ENCODE measurements at regions not wholly inside any gene's neighbourhood (a gene's known extent, or its start where the extent isn't known, plus 50 kb on each side); places are given as distances from the start of the nearest gene placed in this dataset.
"Not testable (repeated sequence)": the region's sequence is repeated elsewhere in the genome, so short reads cannot be mapped to it uniquely, and the experiment has no call there.

DNA sequence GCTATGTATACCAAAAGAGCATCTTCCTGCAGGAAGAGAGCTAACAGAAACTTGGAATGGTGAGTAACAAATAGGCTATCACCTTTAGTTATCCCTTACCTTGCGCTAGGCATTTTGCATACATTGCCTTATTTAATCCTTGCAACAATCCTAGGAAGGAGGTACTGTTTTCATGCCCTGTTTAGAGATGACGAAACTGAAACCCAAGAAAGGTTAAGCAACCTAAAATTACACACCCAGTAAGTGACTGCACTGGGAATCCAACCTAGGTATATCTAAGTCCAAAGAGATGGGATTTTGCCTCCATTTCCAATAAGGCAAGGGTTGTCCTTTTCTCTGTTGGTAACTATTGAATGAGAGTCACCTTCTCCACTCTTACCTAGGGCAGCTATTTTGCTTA is 144.5 kb downstream of the TM2D1 start:
- no peak for DNase-seq (ENCODE audit: low read depth in 3 of 3, low spot score in 1 of 3)

DNA sequence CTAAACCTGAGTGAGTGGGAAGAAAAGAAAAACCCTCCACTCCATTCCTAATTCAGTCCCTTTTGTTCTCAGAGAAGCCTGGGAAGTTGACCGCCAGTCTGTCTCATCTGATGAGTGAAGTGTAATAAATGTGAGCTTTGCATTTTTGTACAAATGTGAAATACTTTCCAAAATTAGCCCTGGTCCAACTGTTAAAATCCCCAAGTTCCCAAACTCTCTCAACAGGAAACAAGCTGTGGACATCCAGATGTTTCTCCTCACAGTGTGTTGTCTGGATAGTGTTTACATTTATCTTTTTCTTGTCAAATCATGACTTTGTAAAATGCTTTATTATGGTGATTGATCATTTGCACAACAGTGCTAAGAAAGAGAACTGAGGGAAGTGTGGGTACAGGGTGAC is 145.1 kb downstream of the TM2D1 start:
- DNase-seq (ENCODE audit: low read depth in 3 of 3, low spot score in 1 of 3), result no peak

DNA sequence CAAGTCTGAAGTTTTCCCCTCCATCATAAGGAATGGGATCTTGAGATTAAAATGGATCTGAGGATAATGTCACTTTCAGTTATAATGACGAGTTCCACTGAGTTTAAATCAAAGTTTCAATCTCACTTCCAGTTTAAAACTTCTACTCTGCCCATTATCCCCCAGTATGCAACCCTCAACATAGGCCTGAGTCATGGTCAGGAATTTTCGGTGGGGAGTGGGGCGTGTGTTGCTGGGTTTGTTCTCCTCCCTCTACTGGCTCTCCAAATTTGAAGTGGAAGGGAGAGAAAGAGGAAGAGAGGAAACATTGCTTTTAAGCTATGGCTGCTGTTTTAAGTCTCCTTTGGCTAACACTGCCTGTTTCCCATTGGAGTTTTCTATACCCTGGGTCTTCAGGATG is 152.9 kb downstream of the TM2D1 start:
- DNase-seq (ENCODE audit: low read depth in 3 of 3, low spot score in 1 of 3), result no peak

DNA sequence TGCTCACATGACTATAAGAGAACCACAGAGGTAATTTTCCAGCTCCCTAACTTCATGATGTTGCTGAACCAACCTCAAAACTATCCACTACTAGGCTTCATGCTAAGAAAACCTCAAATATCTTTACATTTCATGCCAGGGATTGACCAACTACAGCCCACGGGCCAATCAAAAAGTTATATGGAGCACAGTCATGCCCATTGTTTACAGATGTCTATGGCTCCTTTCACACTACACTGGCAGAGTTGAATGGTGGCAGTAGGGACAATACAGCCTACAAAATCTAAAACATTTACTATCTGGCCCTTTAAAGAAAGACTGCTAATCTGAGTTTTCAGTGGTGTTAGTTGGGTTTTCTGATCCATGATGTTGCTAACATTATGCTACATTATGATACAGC is 154.8 kb downstream of the TM2D1 start:
- no peak for DNase-seq (ENCODE audit: low read depth in 3 of 3, low spot score in 1 of 3)

DNA sequence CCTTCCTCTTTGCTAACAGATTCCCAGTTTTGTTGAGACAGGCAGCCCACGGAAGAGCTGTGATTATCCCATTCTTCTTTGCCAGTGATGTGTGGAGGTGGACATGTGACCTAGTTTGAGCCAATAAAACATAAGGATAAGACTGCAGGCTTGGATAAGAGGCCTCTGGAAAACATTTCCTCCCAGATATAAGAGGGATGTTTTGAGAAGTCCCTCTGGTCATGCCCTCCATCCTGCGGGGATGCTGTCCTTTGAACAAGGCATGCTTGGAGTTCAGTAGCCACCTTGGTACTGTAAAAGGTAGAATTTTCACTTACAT is 155.7 kb downstream of the TM2D1 start:
- no peak for DNase-seq (ENCODE audit: low read depth in 3 of 3, low spot score in 1 of 3)

DNA sequence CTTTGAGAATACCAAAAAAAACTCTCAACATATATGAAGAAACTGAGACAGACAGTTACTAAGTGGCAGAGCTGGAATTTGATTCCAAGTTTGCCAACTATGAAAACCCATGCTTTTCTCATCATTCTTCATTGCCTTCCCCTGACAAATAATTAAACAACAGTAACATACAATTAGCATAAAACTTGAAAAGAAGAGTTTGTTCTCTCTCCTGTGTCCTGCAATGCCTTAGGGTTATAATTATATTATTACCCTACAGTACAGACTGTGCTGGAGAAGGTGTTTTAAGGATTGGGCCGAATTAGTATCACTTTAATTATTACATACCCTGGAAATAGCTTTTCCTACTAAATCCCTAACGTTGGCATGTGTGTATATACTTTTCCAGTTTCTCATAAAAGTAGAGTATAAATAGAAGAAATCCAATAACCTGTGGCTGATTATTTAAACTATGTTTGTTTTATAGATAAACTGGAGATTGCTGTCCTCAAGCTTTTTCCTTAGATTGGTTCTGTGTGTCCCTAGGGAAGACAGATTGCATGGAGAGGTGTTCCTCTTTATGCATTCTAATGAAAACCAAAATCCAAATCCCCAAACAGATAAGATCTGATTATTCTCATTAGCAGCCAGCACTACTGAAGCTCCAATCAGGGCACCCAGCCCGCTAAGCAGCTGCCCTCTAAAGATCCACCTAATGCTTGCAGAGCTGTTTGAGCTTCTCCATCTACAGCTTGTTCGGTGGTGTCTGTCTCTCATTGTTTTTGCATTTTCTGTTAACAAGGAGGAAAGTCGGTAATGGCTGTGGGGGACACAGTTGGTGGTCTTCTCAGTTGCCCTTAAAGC is 156.3 kb downstream of the TM2D1 start:
- no peak for DNase-seq (ENCODE audit: low read depth in 3 of 3, low spot score in 1 of 3)

DNA sequence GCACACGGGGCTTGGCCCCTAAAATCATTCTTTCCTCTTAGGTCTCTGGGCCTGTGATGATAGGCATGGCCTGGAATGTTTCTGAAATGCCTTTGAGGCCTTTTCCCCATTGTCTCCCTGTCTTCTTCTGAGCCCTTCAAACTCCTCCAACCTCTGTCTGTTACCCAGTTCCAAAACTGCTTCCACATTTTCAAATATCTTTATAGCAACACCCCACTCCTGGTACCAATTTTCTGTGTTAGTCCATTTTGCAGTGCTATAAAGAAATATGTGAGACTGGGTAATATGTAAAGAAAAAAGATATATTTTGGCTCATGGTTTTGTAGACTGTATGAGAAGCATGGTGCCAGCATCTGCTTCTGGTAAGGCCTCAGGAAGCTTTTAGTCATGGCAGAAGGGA is 158.8 kb downstream of the TM2D1 start:
- DNase-seq (ENCODE audit: low read depth in 3 of 3, low spot score in 1 of 3), result no peak

DNA sequence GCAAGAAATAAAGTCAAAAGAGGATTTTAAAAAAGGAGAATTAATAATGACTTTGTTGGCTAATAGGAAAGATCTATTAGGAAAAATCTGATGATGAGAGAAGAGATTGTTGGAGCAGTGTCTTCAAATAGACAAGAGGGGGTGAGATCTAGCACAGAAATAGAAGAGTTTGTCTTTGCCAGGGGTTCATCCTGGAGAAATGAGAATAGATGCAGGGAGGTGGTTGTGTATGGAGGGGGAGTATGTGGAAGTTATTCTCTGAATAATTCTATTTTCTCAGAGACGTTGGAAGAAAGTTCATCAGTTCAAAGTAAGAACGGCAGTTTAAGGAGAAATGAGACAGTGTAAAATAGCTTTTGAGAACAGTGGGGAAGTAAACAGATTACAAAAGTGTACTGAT is 161.3 kb downstream of the TM2D1 start:
- no peak for DNase-seq (ENCODE audit: low read depth in 3 of 3, low spot score in 1 of 3)

DNA sequence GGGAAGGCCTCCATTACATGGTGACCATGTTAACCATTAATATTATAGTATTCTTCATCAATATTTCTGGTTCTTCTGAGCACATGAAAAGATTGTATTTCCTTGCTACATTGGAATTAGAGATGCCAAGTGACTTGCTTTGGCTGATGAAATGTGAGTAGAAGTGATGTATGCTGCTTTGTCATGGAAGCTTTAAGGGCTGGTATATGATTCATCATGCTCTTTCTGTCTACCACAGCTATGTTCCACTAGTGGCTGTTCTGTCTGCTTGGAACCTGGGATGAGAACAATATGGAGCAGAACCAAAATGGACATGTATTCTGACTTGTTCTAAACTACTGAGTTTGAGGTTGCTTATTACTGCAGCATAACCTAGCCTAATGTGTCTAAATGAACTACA is 163.3 kb downstream of the TM2D1 start:
- no peak for DNase-seq (ENCODE audit: low read depth in 3 of 3, low spot score in 1 of 3)

DNA sequence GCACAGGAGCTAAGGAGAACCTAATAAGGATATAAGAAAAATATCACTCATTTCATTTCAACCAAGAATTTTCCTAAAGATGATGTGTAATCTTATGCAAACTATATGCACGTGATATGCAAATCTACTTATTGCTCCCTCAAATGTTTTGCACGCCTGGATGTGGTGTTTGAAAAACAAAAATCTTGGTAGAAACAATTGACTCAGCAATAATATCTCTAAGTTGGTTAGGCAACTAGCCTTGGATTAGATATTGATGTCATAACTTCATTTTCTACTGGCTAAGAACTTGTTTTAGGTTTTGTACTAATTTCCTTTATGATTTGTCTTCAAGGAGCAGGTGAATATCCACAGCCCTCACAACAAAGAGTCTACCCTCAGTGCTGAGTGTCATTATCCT is 164.6 kb downstream of the TM2D1 start:
- no peak for DNase-seq (ENCODE audit: low read depth in 3 of 3, low spot score in 1 of 3)

DNA sequence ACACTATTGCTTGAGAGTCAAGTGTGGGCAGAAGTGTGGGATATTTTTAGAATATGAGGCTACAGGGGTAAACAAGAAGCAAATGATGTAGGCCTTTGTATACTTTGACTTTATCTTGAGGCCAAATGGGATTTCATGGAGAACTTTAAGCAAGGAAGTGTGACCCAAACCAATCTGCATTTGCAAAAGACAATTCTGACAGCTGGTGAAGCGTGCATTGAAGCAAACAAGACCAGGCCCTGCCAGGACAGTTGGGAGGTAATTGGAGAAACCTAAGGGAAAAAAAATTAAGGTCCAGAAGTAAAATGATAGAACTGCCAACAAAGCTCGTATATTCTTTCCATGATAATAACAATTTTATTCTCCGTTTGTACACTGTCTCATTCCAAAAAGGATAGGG is 168.3 kb downstream of the TM2D1 start:
- DNase-seq (ENCODE audit: low read depth in 3 of 3, low spot score in 1 of 3), result no peak

DNA sequence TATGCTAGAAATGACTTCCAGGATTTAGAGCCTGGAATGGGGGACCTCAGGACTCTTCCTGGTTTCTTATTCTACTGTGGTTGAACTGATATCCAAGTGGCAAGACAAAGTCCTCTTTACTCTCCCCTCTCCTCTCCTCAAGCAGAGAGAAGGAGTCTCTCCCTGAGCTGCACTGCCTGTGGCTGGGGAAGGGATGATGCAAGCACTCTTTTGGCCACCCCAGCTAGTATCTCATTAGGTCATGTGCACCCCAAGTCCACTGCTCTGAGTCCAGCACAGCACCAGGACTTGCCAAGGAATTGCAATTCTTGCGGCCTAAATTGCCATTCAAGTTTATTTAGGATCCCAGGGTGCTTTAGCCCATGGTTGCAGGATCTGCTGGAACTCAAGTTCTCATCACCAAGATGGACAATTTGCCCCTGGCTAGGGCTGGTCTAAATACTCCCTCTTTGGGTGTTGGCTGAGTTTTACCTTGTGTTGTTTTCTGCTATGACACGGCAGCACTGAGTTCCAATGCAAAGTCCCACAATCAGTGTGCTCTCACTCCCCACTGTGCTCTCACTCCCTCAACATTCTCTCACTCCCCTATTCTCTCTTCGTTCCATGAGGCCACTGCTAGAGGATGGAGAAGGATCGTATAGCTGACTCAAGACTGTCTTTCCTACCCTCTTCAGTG is 172.2 kb downstream of the TM2D1 start:
- no peak for DNase-seq (ENCODE audit: low read depth in 3 of 3, low spot score in 1 of 3)

DNA sequence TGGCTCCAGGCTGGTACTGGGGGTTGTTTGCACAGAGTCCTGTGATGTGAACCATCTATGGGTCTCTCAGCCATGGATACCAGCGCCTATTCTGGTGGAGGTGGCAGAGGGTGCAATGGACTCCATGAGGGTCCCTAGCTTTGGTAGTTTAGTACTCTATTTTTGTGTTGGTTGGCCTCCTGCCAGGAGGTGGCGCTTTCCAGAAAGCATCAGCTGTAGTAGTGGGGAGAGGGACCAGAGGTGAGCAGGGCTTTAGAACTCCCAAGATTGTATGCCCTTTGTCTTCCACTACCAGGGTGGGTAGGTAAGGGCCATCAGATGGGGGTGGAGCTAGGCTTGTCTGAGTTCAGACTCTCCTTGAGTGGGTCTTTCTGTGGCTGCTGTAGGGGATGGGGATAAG is 177.6 kb downstream of the TM2D1 start:
- not testable (repeated sequence) for DNase-seq (ENCODE audit: low read depth in 3 of 3, low spot score in 1 of 3)

DNA sequence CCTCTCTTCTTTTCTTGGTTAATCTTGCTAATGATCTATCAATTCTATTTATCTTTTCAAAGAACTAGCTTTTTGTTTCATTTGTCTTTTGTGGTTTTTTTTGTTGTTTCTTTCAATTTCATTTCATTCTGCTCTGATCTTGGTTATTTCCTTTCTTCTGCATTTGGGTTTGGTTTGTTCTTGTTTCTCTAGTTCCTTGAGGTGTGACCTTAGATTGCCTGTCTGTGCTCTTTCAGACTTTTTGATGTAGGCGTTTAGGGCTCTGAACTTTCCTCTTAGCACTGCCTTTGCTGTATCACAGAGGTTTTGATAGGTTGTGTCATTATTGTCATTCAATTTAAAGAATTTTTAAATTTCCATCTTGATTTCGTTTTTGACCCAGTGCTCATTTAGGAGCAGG is 180.1 kb downstream of the TM2D1 start:
- DNase-seq (ENCODE audit: low read depth in 3 of 3, low spot score in 1 of 3), result not testable (repeated sequence)

DNA sequence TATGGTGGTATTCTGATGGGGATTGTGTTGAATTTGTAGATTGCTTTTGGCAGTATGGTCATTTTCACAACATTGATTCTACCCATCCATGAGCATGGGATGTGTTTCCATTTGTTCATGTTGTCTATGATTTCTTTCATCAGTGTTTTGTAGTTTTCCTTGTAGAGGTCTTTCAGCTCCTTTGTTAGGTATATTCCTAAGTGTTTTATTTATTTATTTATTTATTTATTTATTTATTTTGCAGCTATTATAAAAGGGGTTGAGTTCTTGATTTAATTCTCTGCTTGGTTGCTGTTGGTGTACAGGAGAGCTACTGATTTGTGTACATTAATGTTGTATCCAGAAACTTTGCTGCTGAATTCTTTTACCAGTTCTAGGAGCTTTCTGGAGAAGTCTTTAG is 181.4 kb downstream of the TM2D1 start:
- DNase-seq (ENCODE audit: low read depth in 3 of 3, low spot score in 1 of 3), result not testable (repeated sequence)

DNA sequence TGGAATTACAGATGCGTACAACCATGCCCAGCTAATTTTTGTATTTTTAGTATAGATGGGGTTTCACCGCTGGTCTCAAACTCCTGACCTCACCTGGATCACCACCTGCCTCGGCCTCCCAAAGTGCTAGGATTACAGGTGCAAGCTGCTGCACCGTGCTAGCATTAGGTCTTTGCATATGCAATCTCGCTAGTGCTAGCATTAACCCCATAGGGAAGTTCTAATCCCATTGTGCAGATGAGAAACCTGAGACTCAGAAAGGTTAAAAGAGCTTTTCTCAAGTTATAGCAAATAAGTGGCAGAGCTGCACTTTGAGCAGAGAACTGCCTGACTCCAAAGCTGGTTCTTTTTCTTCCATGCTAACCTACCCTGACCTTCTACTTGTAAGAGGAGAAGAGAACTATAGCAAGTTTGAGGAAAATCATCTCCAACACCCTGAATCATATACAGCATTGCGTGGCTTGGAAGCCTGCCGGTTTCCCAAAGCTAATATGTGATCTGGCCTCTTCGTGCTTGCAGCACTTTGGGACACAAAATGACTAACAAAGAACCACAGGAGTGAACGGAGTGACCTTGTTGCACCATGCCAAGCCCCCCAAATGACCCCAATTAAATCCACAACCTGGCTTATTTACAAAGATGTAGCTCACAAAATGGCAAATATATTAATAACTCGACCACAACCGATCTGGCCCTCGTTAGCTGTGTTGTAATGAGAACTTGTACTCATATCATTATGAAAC is 185.1 kb downstream of the TM2D1 start:
- no peak for DNase-seq (ENCODE audit: low read depth in 3 of 3, low spot score in 1 of 3)

DNA sequence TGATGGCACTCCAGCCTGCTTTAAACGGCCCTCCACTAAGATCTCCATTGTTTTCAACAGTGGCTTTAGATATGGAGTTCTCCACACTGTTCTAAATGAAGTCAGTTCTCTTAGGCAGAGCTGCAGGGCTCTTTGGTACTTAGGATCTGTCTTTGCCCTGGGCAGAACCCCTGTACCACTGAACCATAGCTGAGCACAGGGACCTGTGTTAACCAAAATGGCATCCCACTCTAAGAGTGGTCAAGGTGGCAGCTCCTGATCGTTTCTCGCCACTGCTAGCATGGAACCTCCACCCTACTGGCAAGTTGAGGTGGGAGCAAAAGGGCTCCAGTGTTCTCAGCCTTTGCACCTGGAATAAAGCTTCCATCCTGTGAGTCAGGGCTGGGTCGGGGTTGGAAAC is 186.7 kb downstream of the TM2D1 start:
- DNase-seq (ENCODE audit: low read depth in 3 of 3, low spot score in 1 of 3), result no peak

DNA sequence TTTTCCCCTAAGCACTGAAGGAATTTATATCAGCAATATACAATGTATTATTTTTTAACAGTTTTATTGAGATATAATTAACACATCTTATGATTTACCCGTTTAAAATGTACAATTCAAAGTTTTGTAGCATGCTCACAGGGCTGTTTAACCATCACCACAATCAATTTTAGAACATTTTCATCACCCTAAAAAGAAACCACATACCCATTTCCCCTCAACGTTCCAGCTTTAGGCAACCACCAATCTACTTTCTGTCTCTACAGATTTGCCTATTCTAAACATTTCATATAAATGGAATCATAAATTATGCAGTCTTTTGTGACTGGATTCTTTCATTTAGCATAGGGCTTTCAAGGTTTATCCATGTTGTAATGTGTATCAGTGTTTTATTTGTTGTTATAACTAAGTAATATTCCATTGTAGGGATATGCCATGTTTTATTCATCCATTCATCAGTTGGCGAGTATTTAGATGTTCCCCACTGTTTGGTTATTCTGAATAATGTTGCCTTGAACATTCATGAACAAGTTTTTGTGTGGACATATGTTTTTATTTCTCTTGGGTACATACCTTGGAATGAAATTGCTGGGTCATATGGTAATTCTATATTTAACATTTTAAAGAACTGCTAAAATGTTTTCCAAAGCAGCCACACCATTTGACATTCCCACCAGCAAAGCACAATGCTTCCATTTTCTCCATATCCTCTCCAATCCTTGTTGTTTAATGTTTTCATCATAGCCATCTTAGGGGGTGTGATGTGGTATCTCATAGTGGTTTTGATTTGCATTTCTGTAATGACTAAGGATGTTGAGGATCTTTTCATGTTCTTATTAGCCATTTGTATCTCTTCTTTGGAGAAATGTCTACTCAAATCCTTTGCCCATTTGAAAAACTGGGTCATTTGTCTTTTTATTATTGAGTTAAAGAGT is 188.5 kb downstream of the TM2D1 start:
- DNase-seq (ENCODE audit: low read depth in 3 of 3, low spot score in 1 of 3), result no peak

DNA sequence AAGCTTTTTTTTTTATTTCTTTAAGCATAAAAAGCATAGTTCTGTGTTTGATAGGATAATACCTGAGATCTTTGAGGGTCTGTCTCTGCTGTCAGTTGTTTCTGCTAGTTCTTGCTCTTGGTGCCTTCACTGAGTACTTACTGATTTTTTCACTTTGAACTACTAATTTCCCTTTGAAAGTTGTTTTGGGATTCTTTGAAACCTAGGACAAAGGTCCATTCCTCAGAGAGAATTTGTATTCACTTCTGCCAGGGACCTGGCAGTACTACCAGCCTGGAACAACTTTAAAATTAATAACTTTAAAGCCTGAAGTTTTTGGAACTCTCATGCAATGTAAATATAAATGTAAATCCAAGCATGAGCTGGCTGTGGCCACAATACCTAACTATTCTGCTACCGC is 190.1 kb downstream of the TM2D1 start:
- no peak for DNase-seq (ENCODE audit: low read depth in 3 of 3, low spot score in 1 of 3)

DNA sequence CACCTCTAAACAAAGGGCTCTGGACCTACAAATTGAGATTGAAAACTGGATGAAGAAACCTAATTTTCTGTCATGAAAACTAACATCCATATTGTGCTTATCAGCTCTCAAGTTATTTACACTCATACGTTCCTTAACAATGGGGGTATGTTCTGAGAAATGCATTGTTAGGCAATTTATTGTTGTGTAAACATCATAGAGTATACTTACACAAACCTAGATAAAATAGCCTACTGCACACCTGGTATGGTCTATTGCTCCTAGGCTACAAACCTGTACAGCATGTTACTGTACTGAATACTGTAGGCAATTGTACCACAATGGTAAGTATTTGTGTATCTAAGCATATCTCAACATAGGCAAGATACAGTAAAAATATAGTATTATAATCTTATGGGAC is 191.4 kb downstream of the TM2D1 start:
- no peak for DNase-seq (ENCODE audit: low read depth in 3 of 3, low spot score in 1 of 3)

DNA sequence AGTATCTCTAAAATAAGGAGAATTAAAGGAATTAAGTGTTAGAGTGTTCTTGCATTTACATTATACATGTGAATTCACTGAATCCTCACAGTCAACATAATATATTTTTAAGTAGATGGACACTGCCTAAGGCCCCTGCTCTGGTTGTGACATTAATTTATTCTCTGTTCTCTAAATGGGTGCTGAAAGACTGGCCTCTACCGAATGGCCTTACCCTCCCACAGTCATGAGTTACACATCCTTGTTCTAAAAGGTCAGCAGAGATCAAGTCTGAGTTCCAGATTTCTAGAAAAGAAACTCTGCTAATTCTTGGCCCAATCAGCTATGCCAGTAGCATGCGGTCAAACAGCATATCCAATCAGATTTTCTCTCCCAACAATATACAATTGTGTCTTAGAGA is 193.2 kb downstream of the TM2D1 start:
- no peak for DNase-seq (ENCODE audit: low read depth in 3 of 3, low spot score in 1 of 3)
